K562 (cell line): ENCODE measurements at regions not wholly inside any gene's neighbourhood (a gene's known extent, or its start where the extent isn't known, plus 50 kb on each side); places are given as distances from the start of the nearest gene placed in this dataset.

Source experiments
- BRCA1 ChIP-seq, 2 experiments: fragments of 450-650 bp in 1 of 2; sonication (generic) in 1 of 2; formaldehyde crosslinking in 1 of 2; IDR thresholded peaks; 2 replicates each; pipeline versions ENCODE4 v1.5.0 to v1.6.1; 2017 to 2020; ENCODE audit warnings: mild to moderate bottlenecking in 1 of 2, missing genetic modification reagents in 1 of 2
- E4F1 ChIP-seq: fragments of 250-450 bp; sonication (Bioruptor Pico); IDR thresholded peaks from 2 replicates; pipeline ENCODE4 v1.5.0; 2021; ENCODE audit warnings: mild to moderate bottlenecking, borderline replicate concordance
- FOS ChIP-seq: IDR thresholded peaks from 3 replicates; pipeline ENCODE4 v1.6.1; 2011; ENCODE audit not compliant: insufficient read length; ENCODE audit errors: extremely low read depth
- HMGXB4 ChIP-seq: sonication (generic); formaldehyde crosslinking; IDR thresholded peaks from 2 replicates; pipeline ENCODE4 v1.8.1; 2023; ENCODE audit warnings: mild to moderate bottlenecking, missing genetic modification reagents
- MXI1 ChIP-seq: IDR thresholded peaks from 2 replicates; pipeline ENCODE4 v1.6.1; 2011; ENCODE audit warnings: low read depth, mild to moderate bottlenecking, improper control_type of control experiment, low read length
- NR3C1 ChIP-seq: sonication (generic); formaldehyde crosslinking; IDR thresholded peaks from 2 replicates; pipeline ENCODE4 v1.8.1; 2022; ENCODE audit warnings: missing genetic modification reagents
- RERE ChIP-seq: sonication (generic); formaldehyde crosslinking; IDR thresholded peaks from 2 replicates; pipeline ENCODE4 v1.8.0; 2023; ENCODE audit warnings: missing genetic modification reagents, mild to moderate bottlenecking, borderline replicate concordance
- SP1 ChIP-seq: sonication (generic); formaldehyde crosslinking; IDR thresholded peaks from 2 replicates; pipeline ENCODE4 v1.8.1; 2022; ENCODE audit warnings: mild to moderate bottlenecking, missing genetic modification reagents
- TEAD4 ChIP-seq, 2 experiments: sonication (generic) in 1 of 2; formaldehyde crosslinking in 1 of 2; IDR thresholded peaks; 2 replicates each; pipeline versions ENCODE4 v1.6.1 to v1.8.0; 2012 to 2022; ENCODE audit warnings: borderline replicate concordance in 1 of 2, inconsistent platforms in 1 of 2, low read length in 1 of 2, mild to moderate bottlenecking in 1 of 2, missing genetic modification reagents in 1 of 2
- ZNF639 ChIP-seq, 2 experiments: fragments of 200-800 bp in 1 of 2; sonication (Bioruptor generic) in 1 of 2; sonication (generic) in 1 of 2; formaldehyde crosslinking in 1 of 2; IDR thresholded peaks in 1 of 2; conservative IDR thresholded peaks in 1 of 2; 2 replicates each; pipeline versions ENCODE4 v1.5.0 to v1.6.1; 2016 to 2020; ENCODE audit warnings: missing compliant biosample characterization in 1 of 2, missing genetic modification characterization in 1 of 2, missing genetic modification reagents in 1 of 2
- TF ChIP-seq, protein P1 (sequence below): sonication (generic); formaldehyde crosslinking; IDR thresholded peaks from 2 replicates; pipeline ENCODE4 v1.8.0; 2022; ENCODE audit warnings: mild to moderate bottlenecking, missing genetic modification reagents
- TF ChIP-seq, protein P2 (sequence below), 3 experiments: IDR thresholded peaks in 2 of 3; conservative IDR thresholded peaks in 1 of 3; 2 replicates each; pipeline ENCODE4 v1.5.1; 2011 to 2012; ENCODE audit warnings: low read length in 3 of 3, mild to moderate bottlenecking in 3 of 3, control low read depth in 2 of 3, improper control_type of control experiment in 1 of 3, inconsistent platforms in 1 of 3, low read depth in 1 of 3, mixed read lengths in 1 of 3, moderate library complexity in 1 of 3; ENCODE audit not compliant: insufficient read depth in 2 of 3
- TF ChIP-seq, protein P3 (sequence below): sonication (generic); formaldehyde crosslinking; IDR thresholded peaks from 2 replicates; pipeline ENCODE4 v1.9.0; 2022; ENCODE audit warnings: mild to moderate bottlenecking, missing genetic modification reagents
- TF ChIP-seq, protein P4 (sequence below): sonication (generic); formaldehyde crosslinking; IDR thresholded peaks from 2 replicates; pipeline ENCODE4 v1.8.0; 2022; ENCODE audit warnings: mild to moderate bottlenecking, missing genetic modification reagents

- TF ChIP-seq ZNF639 (CRISPR knock-in tag; conservative IDR thresholded peaks at IDR 0.05 in 1 of 2, IDR thresholded peaks at IDR 0.05 in 1 of 2): no peak
- TF ChIP-seq RERE (CRISPR knock-in tag): no peak
- TF ChIP-seq, protein P1, sequence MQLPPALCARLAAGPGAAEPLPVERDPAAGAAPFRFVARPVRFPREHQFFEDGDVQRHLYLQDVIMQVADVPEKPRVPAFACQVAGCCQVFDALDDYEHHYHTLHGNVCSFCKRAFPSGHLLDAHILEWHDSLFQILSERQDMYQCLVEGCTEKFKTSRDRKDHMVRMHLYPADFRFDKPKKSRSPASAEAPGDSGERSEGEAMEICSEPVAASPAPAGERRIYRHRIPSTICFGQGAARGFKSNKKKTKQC (CRISPR knock-in tag): no peak
- TF ChIP-seq, protein P2, sequence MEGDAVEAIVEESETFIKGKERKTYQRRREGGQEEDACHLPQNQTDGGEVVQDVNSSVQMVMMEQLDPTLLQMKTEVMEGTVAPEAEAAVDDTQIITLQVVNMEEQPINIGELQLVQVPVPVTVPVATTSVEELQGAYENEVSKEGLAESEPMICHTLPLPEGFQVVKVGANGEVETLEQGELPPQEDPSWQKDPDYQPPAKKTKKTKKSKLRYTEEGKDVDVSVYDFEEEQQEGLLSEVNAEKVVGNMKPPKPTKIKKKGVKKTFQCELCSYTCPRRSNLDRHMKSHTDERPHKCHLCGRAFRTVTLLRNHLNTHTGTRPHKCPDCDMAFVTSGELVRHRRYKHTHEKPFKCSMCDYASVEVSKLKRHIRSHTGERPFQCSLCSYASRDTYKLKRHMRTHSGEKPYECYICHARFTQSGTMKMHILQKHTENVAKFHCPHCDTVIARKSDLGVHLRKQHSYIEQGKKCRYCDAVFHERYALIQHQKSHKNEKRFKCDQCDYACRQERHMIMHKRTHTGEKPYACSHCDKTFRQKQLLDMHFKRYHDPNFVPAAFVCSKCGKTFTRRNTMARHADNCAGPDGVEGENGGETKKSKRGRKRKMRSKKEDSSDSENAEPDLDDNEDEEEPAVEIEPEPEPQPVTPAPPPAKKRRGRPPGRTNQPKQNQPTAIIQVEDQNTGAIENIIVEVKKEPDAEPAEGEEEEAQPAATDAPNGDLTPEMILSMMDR (IDR thresholded peaks at IDR 0.05 in 2 of 3, conservative IDR thresholded peaks at IDR 0.05 in 1 of 3; ENCODE audit: insufficient read depth in 2 of 3, low read depth in 1 of 3, low read length in 3 of 3): no peak
- TF ChIP-seq NR3C1 (CRISPR knock-in tag): no peak
- no peak for TF ChIP-seq BRCA1 (IDR thresholded peaks at IDR 0.05)
- TF ChIP-seq BRCA1 (CRISPR knock-in tag; IDR thresholded peaks at IDR 0.05): no peak
- no peak for TF ChIP-seq MXI1
- no peak for TF ChIP-seq TEAD4 (IDR thresholded peaks at IDR 0.05; ENCODE audit: low read length)
- TF ChIP-seq TEAD4 (CRISPR knock-in tag; IDR thresholded peaks at IDR 0.05; ENCODE audit: borderline replicate concordance): no peak
- TF ChIP-seq, protein P3, sequence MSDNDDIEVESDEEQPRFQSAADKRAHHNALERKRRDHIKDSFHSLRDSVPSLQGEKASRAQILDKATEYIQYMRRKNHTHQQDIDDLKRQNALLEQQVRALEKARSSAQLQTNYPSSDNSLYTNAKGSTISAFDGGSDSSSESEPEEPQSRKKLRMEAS (CRISPR knock-in tag): no peak
- TF ChIP-seq, protein P4, sequence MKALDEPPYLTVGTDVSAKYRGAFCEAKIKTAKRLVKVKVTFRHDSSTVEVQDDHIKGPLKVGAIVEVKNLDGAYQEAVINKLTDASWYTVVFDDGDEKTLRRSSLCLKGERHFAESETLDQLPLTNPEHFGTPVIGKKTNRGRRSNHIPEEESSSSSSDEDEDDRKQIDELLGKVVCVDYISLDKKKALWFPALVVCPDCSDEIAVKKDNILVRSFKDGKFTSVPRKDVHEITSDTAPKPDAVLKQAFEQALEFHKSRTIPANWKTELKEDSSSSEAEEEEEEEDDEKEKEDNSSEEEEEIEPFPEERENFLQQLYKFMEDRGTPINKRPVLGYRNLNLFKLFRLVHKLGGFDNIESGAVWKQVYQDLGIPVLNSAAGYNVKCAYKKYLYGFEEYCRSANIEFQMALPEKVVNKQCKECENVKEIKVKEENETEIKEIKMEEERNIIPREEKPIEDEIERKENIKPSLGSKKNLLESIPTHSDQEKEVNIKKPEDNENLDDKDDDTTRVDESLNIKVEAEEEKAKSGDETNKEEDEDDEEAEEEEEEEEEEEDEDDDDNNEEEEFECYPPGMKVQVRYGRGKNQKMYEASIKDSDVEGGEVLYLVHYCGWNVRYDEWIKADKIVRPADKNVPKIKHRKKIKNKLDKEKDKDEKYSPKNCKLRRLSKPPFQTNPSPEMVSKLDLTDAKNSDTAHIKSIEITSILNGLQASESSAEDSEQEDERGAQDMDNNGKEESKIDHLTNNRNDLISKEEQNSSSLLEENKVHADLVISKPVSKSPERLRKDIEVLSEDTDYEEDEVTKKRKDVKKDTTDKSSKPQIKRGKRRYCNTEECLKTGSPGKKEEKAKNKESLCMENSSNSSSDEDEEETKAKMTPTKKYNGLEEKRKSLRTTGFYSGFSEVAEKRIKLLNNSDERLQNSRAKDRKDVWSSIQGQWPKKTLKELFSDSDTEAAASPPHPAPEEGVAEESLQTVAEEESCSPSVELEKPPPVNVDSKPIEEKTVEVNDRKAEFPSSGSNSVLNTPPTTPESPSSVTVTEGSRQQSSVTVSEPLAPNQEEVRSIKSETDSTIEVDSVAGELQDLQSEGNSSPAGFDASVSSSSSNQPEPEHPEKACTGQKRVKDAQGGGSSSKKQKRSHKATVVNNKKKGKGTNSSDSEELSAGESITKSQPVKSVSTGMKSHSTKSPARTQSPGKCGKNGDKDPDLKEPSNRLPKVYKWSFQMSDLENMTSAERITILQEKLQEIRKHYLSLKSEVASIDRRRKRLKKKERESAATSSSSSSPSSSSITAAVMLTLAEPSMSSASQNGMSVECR (CRISPR knock-in tag): no peak
- no peak for TF ChIP-seq E4F1 (CRISPR knock-in tag)
- TF ChIP-seq FOS: no peak
- TF ChIP-seq SP1 (CRISPR knock-in tag): no peak
- no peak for TF ChIP-seq HMGXB4
These were observed 164.5 kb upstream of the LMNTD1 start for GRCh38 chr12:25717552-25717951.
